ENCODE measurements at regions not wholly inside any gene's neighbourhood (a gene's known extent, or its start where the extent isn't known, plus 50 kb on each side); places are given as distances from the start of the nearest gene placed in this dataset.

DNA sequence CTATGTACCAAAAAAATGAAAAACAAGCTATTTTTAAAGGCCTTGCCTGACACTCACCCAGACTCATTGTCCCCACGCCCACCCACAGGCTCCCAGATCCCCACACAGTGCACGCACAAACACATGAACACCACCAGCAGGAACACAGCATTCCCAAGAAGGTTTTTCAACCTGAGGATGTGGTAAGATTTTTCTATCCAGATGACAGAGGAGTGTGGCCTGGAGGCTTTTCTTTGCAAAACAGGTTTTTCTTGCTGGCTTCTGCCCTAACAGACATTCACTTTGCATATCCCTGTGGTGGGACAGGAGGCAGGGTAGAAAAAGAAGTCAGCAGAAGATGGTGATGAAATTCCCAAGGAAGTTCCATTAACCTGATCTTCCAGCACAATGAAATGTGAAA, 97.8 kb downstream of the KLF12 start:
- no peak for FAIRE-seq
- DNase-seq (ENCODE audit: insufficient read length, low spot score) = no peak
- TF ChIP-seq CTCF (IDR thresholded peaks at IDR 0.05; ENCODE audit: insufficient read depth, missing control alignments) = no peak

GRCh38 chr13:74035896-74036295, 98.3 kb downstream of the KLF12 start:
- FAIRE-seq = no peak
- TF ChIP-seq CTCF (IDR thresholded peaks at IDR 0.05; ENCODE audit: insufficient read depth, missing control alignments) = no peak

DNA sequence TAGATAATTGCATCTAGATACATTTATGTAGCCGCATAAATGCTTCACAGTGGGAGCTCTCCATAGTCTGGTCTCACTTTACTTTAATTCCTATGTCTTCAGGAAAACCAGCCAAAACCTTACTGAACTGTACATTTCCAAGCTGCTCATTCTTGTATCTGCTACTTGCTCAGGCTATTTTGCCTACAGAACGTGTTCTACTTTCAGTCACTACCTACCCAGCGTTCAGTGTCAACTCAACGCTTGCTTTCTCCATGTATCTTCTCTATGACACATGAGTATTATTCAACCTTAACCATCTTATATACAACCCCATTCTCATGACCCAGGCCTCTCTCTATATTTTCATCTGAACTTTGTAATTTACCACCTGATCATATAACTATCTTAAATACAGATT, 101.9 kb downstream of the KLF12 start:
- no peak for DNase-seq (ENCODE audit: insufficient read length, low spot score)
- TF ChIP-seq CTCF (IDR thresholded peaks at IDR 0.05; ENCODE audit: insufficient read depth, missing control alignments) = no peak
- FAIRE-seq = no peak

More at GRCh38 chr13:74035896-74036295, 98.3 kb downstream of the KLF12 start:
- no peak for DNase-seq (ENCODE audit: insufficient read length, low spot score)

DNA sequence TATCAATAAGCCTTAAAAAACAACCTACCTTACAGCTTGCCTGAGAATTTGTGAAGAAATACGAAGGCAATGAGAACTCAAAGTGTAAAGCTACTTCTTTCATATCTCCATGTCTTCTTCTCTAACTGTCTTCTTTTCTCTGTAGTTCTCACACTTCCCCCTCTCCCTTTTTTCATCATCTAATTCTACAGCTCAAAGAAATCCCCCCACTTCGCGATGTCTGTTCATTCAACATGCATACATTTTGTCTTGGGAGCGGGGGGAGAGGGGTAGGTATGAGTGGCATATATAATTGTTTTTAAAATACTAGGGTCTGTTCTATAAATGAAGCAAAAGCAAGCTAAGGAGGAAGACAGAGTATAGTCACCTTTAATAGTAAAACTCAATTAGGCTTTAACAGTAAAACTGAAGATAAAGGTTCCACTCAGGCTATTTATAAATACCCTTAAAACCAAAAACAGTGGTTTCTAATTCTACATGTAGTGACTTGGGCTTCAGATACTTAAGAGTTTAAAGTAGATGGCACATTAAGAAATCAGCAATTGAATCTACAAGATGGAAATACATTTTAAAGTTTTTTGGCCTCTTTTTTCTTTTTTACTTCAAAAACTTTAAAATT, 106.9 kb downstream of the KLF12 start:
- no peak for FAIRE-seq
- no peak for DNase-seq (ENCODE audit: insufficient read length, low spot score)
- no peak for TF ChIP-seq CTCF (IDR thresholded peaks at IDR 0.05; ENCODE audit: insufficient read depth, missing control alignments)

GRCh38 chr13:74026753-74027152, 107.5 kb downstream of the KLF12 start:
- DNase-seq (ENCODE audit: insufficient read length, low spot score) (no peak), FAIRE-seq (no peak)
- TF ChIP-seq CTCF (IDR thresholded peaks at IDR 0.05; ENCODE audit: insufficient read depth, missing control alignments) = no peak

DNA sequence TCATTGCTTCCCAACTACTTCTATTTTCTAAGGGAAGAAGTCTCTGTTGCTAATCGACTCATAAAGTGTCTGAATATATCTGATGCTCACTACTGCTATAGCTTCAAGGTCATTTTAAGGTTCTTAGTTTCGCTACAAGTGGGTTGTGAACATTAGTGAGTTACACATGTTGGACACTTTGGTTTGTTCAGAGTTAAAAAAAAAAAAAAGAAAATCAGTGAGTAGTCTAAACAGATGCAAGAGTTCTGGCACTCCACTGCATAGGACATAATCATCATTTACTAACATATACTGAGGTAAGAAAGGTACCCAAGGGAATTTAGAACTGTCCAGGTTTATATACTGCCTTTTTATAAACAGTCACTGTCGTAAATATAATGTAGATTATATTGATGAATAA, 108.8 kb downstream of the KLF12 start:
- DNase-seq (ENCODE audit: insufficient read length, low spot score) (no peak), FAIRE-seq (no peak)
- TF ChIP-seq CTCF (IDR thresholded peaks at IDR 0.05; ENCODE audit: insufficient read depth, missing control alignments) = no peak

- TF ChIP-seq CTCF (IDR thresholded peaks at IDR 0.05; ENCODE audit: insufficient read depth, missing control alignments) = no peak
- no peak for FAIRE-seq
Observed at GRCh38 chr13:74024856-74025255, 109.3 kb downstream of the KLF12 start.

More at GRCh38 chr13:74024856-74025255, 109.3 kb downstream of the KLF12 start:
- DNase-seq (ENCODE audit: insufficient read length, low spot score) = no peak

All from D721Med (cell line).